CD4-positive, alpha-beta T cell (primary cell): ENCODE measurements at regions not wholly inside any gene's neighbourhood (a gene's known extent, or its start where the extent isn't known, plus 50 kb on each side); places are given as distances from the start of the nearest gene placed in this dataset.

Experiments used
- ATAC-seq: fragments of 200-7000 bp; cut with Tn5 transposase; one replicate; pipeline ENCODE4 v1.10.0; 2022; ENCODE audit warnings: mild to moderate bottlenecking; ENCODE audit not compliant: poor library complexity
- CTCF ChIA-PET: fragments of 350-600 bp; sonication (Branson Sonifier 250); formaldehyde crosslinking; loops from one replicate; lab custom pipeline; 2021; ENCODE audit warnings: antibody characterized with exemption, inconsistent platforms; lab: Charles Lee
- POLR2A ChIA-PET: fragments of 350-600 bp; sonication (Branson Sonifier 250); formaldehyde crosslinking; loops from one replicate; lab custom pipeline; 2021; ENCODE audit warnings: antibody characterized with exemption, inconsistent platforms; lab: Charles Lee
- DNase-seq, 14 experiments: peaks; one replicate each; pipeline ENCODE4 v3.0.0-alpha.2; 2013 to 2020; ENCODE audit warnings: mixed read lengths in 2 of 14
- H3K27ac ChIP-seq, 2 donors: one replicate each; pipeline versions ENCODE4 v1.5.1 to v1.7.0; 2013; ENCODE audit warnings: low read length in 2 of 2, low read depth in 1 of 2, mild to moderate bottlenecking in 1 of 2
- H3K27me3 ChIP-seq, 2 experiments: 1 replicate in 1 of 2; 2 replicates in 1 of 2; pipeline versions ENCODE4 v1.6.1 to v1.7.0; 2013; ENCODE audit warnings: low read length in 2 of 2, control low read depth in 1 of 2, mild to moderate bottlenecking in 1 of 2, moderate library complexity in 1 of 2; ENCODE audit not compliant: insufficient read depth in 2 of 2, control insufficient read depth in 1 of 2
- H3K36me3 ChIP-seq: one replicate; pipeline ENCODE4 v1.6.1; 2013; ENCODE audit warnings: low read length, control low read depth; ENCODE audit not compliant: insufficient read depth
- H3K4me1 ChIP-seq: one replicate; pipeline ENCODE4 v1.6.1; 2013; ENCODE audit warnings: low read length, control low read depth; ENCODE audit not compliant: insufficient read depth
- H3K4me3 ChIP-seq: one replicate; pipeline ENCODE4 v1.5.1; 2013; ENCODE audit warnings: mild to moderate bottlenecking, low read length, moderate library complexity
- H3K9me3 ChIP-seq, 2 experiments: 1 replicate in 1 of 2; 2 replicates in 1 of 2; pipeline versions ENCODE4 v1.6.1 to v1.7.0; 2013; ENCODE audit warnings: low read length in 2 of 2, mild to moderate bottlenecking in 2 of 2, control low read depth in 1 of 2, moderate library complexity in 1 of 2; ENCODE audit not compliant: control insufficient read depth in 1 of 2, insufficient read depth in 1 of 2
- H3K27ac Mint-ChIP-seq: one replicate; pipeline ENCODE4 v1.8.0; 2020; ENCODE audit warnings: mixed read lengths
- H3K27me3 Mint-ChIP-seq: one replicate; pipeline ENCODE4 v1.8.0; 2021; ENCODE audit warnings: mixed read lengths
- H3K36me3 Mint-ChIP-seq: one replicate; pipeline ENCODE4 v1.8.0; 2021; ENCODE audit warnings: low read depth, mixed read lengths
- H3K4me1 Mint-ChIP-seq: one replicate; pipeline ENCODE4 v1.8.0; 2021; ENCODE audit warnings: low read depth, mixed read lengths
- H3K4me3 Mint-ChIP-seq: one replicate; pipeline ENCODE4 v1.8.0; 2020; ENCODE audit warnings: mild to moderate bottlenecking, mixed read lengths
- H3K9me3 Mint-ChIP-seq: one replicate; pipeline ENCODE4 v1.8.0; 2020; ENCODE audit warnings: mixed read lengths
- intact Hi-C, 2 experiments: fragments of 100-400 bp; cut with DNase I in 1 of 2; cut with micrococcal nuclease in 1 of 2; formaldehyde crosslinking; loops; one replicate each; pipeline versions ENCODE4 v1.15.1 to v1.9.0; 2023 to 2025; cut with DNase I, micrococcal nuclease
- TF ChIP-seq, protein P1 (sequence below): fragments of 200-600 bp; IDR thresholded peaks from one replicate; pipeline ENCODE4 v1.8.0; 2022; ENCODE audit warnings: antibody characterized with exemption, mild to moderate bottlenecking

DNA sequence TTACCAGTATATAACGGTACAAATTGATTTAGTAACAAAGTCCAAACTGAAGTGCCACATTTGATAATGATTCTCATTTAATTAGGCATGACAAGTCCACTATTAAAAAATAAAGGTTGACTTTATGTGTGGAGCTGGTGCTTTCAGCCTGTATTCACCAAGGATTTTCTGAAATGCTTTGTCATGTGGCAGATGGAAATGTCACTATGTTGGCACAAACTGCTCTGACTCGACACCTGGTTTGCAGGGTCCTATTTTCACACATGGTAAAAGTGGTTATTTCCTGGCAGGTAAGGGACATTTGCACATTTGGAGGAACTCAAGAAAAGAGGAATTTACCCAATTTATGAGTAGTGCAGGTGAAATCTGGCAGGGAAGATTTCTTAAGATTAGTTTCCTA lies 572.6 kb upstream of the MDGA2 start:
- TF ChIP-seq, protein P1, sequence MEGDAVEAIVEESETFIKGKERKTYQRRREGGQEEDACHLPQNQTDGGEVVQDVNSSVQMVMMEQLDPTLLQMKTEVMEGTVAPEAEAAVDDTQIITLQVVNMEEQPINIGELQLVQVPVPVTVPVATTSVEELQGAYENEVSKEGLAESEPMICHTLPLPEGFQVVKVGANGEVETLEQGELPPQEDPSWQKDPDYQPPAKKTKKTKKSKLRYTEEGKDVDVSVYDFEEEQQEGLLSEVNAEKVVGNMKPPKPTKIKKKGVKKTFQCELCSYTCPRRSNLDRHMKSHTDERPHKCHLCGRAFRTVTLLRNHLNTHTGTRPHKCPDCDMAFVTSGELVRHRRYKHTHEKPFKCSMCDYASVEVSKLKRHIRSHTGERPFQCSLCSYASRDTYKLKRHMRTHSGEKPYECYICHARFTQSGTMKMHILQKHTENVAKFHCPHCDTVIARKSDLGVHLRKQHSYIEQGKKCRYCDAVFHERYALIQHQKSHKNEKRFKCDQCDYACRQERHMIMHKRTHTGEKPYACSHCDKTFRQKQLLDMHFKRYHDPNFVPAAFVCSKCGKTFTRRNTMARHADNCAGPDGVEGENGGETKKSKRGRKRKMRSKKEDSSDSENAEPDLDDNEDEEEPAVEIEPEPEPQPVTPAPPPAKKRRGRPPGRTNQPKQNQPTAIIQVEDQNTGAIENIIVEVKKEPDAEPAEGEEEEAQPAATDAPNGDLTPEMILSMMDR, result no peak
- DNase-seq (no peak), ATAC-seq (no peak)
- Histone ChIP-seq H3K27me3 (no peaks in the 10 kb centered on the region), H3K9me3 (no peaks in the 10 kb centered on the region), H3K4me1 (no peaks in the 10 kb centered on the region), H3K4me3 (no peak overlapping the region), H3K27ac (no peak overlapping the region), H3K36me3 (no peaks in the 10 kb centered on the region)
- Mint-ChIP-seq H3K4me3 (no peak overlapping the region), H3K9me3 (no peaks in the 10 kb centered on the region), H3K36me3 (no peaks in the 10 kb centered on the region), H3K27me3 (no peaks in the 10 kb centered on the region), H3K27ac (no peak overlapping the region), H3K4me1 (no peaks in the 10 kb centered on the region)
- ChIA-PET POLR2A (no interaction called here), CTCF (no interaction called here)
- intact Hi-C loops, result no loop called here

DNA sequence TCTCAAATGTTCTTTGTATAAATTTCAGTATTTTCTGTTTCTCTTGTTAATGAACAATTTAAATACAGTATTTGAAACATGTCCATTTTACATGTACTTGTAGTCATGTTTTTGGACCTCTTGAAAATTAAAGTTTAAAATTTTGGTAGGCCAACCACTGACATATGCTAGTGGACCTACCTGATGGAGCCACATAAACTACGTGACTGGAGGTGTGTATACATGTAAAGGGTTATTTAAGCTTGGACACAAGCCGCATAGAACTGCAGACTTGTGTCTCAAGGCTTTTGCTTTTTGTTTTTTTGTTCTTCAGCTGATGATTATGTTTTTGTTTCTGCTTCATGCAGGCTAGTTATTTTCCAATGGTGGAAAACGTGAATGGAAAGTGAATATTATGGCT lies 568.5 kb upstream of the MDGA2 start:
- Histone ChIP-seq H3K4me3 (no peak overlapping the region), H3K27me3 (no peaks in the 10 kb centered on the region), H3K27ac (no peak overlapping the region), H3K36me3 (no peaks in the 10 kb centered on the region), H3K9me3 (no peaks in the 10 kb centered on the region), H3K4me1 (no peaks in the 10 kb centered on the region)
- intact Hi-C loops, result no loop called here
- H3K9me3 Mint-ChIP-seq, result peaks cover 7% of the 10 kb centered on the region
- no peak for ATAC-seq
- no peaks in the 10 kb centered on the region for H3K27me3 Mint-ChIP-seq
- H3K27ac Mint-ChIP-seq, result no peak overlapping the region
- CTCF ChIA-PET, result no interaction called here
- POLR2A ChIA-PET, result no interaction called here
- H3K36me3 Mint-ChIP-seq, result no peaks in the 10 kb centered on the region
- H3K4me1 Mint-ChIP-seq, result no peaks in the 10 kb centered on the region
- DNase-seq, result no peak
- no peak overlapping the region for H3K4me3 Mint-ChIP-seq
- TF ChIP-seq, protein P1, result no peak

DNA sequence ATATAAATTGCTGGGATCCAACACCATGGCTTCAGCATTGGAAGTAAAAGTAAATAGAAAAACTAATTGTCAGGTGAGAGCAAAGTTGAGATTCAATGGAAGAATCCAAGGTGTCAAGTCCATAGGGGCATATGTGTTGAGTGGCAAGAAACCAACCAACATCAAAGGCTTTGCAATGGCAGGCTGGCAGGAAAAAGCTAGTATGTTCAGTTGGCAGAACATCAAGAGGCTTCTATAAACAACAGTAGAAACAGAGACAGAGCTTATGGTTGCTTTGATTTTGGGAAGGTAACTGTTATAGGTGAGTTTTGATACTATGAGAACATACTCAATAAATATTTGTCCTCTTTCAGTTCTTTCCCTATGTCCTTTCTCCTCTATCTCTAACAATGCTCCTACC lies 553.7 kb upstream of the MDGA2 start:
- Histone ChIP-seq H3K4me1 (no peaks in the 10 kb centered on the region), H3K27ac (no peak overlapping the region), H3K4me3 (no peak overlapping the region), H3K27me3 (no peaks in the 10 kb centered on the region), H3K9me3 (no peaks in the 10 kb centered on the region), H3K36me3 (no peaks in the 10 kb centered on the region)
- TF ChIP-seq, protein P1, result no peak
- no peaks in the 10 kb centered on the region for H3K36me3 Mint-ChIP-seq
- POLR2A ChIA-PET, result no interaction called here
- no peak overlapping the region for H3K27ac Mint-ChIP-seq
- ATAC-seq (no peak), DNase-seq (no peak)
- intact Hi-C loops, result no loop called here
- CTCF ChIA-PET, result no interaction called here
- no peak overlapping the region for H3K4me3 Mint-ChIP-seq
- peaks cover 11% of the 10 kb centered on the region for H3K9me3 Mint-ChIP-seq
- no peaks in the 10 kb centered on the region for H3K4me1 Mint-ChIP-seq
- H3K27me3 Mint-ChIP-seq, result no peaks in the 10 kb centered on the region
